ENCODE measurements at regions not wholly inside any gene's neighbourhood (a gene's known extent, or its start where the extent isn't known, plus 50 kb on each side); places are given as distances from the start of the nearest gene placed in this dataset.

GRCh38 chr5:6308683-6309082 lies 69.7 kb downstream of the MED10 start:
- Histone ChIP-seq H3K9ac (replicated peaks in 1 of 4; ENCODE audit: extremely low read depth in 1 of 4, low read depth in 3 of 4, low read length in 3 of 4) (no peak overlapping the region), H2BK20ac (ENCODE audit: low read length) (no peak overlapping the region), H4K5ac (ENCODE audit: insufficient read length, low read depth, low read length) (no peak overlapping the region), H3K4me2 (ENCODE audit: insufficient read depth in 1 of 2, low read depth in 2 of 2, low read length in 2 of 2) (no peak overlapping the region), H3K4ac (replicated peaks; ENCODE audit: insufficient read length, low read depth, low read length) (no peak overlapping the region), H3K4me1 (replicated peaks in 1 of 4; ENCODE audit: control insufficient read depth in 3 of 4, insufficient read depth in 4 of 4, low read length in 3 of 4) (no peaks in the 10 kb centered on the region), H3K27me3 (replicated peaks in 1 of 4; ENCODE audit: control insufficient read depth in 3 of 4, extremely low read depth in 1 of 4, insufficient read depth in 3 of 4, low read length in 3 of 4) (peaks cover 22 to 51% (median 33%) of the 10 kb centered on the region in 4 experiments), H2BK12ac (ENCODE audit: low read depth, low read length) (no peak overlapping the region), H2AFZ (ENCODE audit: low read length) (no peak overlapping the region), H2AK5ac (ENCODE audit: low read depth, low read length) (no peak overlapping the region), H3K23ac (ENCODE audit: insufficient read length) (no peak overlapping the region), H2BK15ac (ENCODE audit: low read length) (no peak overlapping the region), H4K20me1 (replicated peaks in 1 of 2; ENCODE audit: control insufficient read depth in 1 of 2, insufficient read depth in 2 of 2, low read length in 2 of 2) (peaks cover 0 to 6% of the 10 kb centered on the region in 2 experiments), H3K27ac (ENCODE audit: low read depth, low read length) (no peak overlapping the region), H3K79me1 (ENCODE audit: low read depth, low read length) (no peaks in the 10 kb centered on the region), H4K91ac (replicated peaks; ENCODE audit: insufficient read length, low read length) (no peak overlapping the region), H3K18ac (ENCODE audit: extremely low read depth, low read length) (no peak overlapping the region), H3K23me2 (ENCODE audit: low read depth, low read length) (peaks cover 5% of the 10 kb centered on the region; the same call in 1 of the 2 replicates), H2BK120ac (replicated peaks; ENCODE audit: low read depth, low read length) (no peak overlapping the region), H4K8ac (ENCODE audit: extremely low read depth, insufficient read depth, low read length) (no peak overlapping the region), H3K79me2 (ENCODE audit: control insufficient read depth in 1 of 2, insufficient read depth in 2 of 2, low read length in 2 of 2) (no peaks in the 10 kb centered on the region), H3K56ac (replicated peaks; ENCODE audit: insufficient read length, low read depth, low read length) (peak overlapping the region; percentile 27), H3K9me3 (ENCODE audit: insufficient read depth in 2 of 2, low read depth in 1 of 2, low read length in 1 of 2) (no peaks in the 10 kb centered on the region), H3K36me3 (ENCODE audit: control insufficient read depth in 2 of 4, insufficient read depth in 4 of 4, low read length in 3 of 4) (no peaks in the 10 kb centered on the region), H3K14ac (ENCODE audit: insufficient read length) (no peak overlapping the region), H3K4me3 (ENCODE audit: extremely low read depth in 1 of 4, insufficient read depth in 2 of 4, low read depth in 3 of 4, low read length in 4 of 4) (no peak overlapping the region), H2BK5ac (ENCODE audit: low read depth, low read length) (no peak overlapping the region)
- POLR2A ChIA-PET (ENCODE audit: partially characterized antibody) = no interaction called here
- FAIRE-seq (no peak), DNase-seq (ENCODE audit: low read depth in 1 of 2, low spot score in 2 of 2) (no peak)
- CTCF ChIA-PET (ENCODE audit: partially characterized antibody) = no interaction called here
- WGBS, 2 experiments (ENCODE audit: extremely low coverage in 1 of 2, insufficient coverage in 1 of 2, insufficient read length in 1 of 2, insufficient replicate concordance in 2 of 2, low coverage in 1 of 2, low lambda C conversion rate in 2 of 2, missing lambda C conversion rate in 1 of 2) = 86 to 100% methylated on average over 3 to 5 of the region's 5 CpGs
- TF ChIP-seq EGR1 (IDR thresholded peaks at IDR 0.05; ENCODE audit: borderline replicate concordance, low read depth, low read length) (no peak), CTCF (IDR thresholded peaks at IDR 0.05; ENCODE audit: control extremely low read depth in 1 of 3, insufficient read depth in 1 of 3, low read depth in 1 of 3, low read length in 3 of 3) (no peak), EP300 (IDR thresholded peaks at IDR 0.05; ENCODE audit: borderline replicate concordance in 1 of 2, low read depth in 2 of 2, low read length in 2 of 2) (no peak), BACH1 (IDR thresholded peaks at IDR 0.05; ENCODE audit: low read length) (no peak), CBX5 (IDR thresholded peaks at IDR 0.05; ENCODE audit: low read depth, low read length) (no peak), CBX8 (IDR thresholded peaks at IDR 0.05; ENCODE audit: borderline replicate concordance, low read depth, low read length) (no peak), PHF8 (conservative IDR thresholded peaks at IDR 0.05; ENCODE audit: low read depth, low read length) (no peak), TAF1 (IDR thresholded peaks at IDR 0.05; ENCODE audit: low read depth, low read length) (no peak), KDM1A (IDR thresholded peaks at IDR 0.05; ENCODE audit: borderline replicate concordance, low read length) (no peak), RNF2 (IDR thresholded peaks at IDR 0.05; ENCODE audit: borderline replicate concordance, low read depth, low read length, missing control alignments, poor library complexity, severe bottlenecking) (no peak), SRF (IDR thresholded peaks at IDR 0.05; ENCODE audit: low read depth, low read length) (no peak), SIRT6 (IDR thresholded peaks at IDR 0.05; ENCODE audit: low read length) (no peak)

All from H1 (cell line).